HT-29 (cell line): ENCODE measurements at regions not wholly inside any gene's neighbourhood (a gene's known extent, or its start where the extent isn't known, plus 50 kb on each side); places are given as distances from the start of the nearest gene placed in this dataset.

Experiments
- DNase-seq: peaks from one replicate; pipeline ENCODE4 v3.0.0-alpha.2; 2015; ENCODE audit warnings: low spot score

DNA sequence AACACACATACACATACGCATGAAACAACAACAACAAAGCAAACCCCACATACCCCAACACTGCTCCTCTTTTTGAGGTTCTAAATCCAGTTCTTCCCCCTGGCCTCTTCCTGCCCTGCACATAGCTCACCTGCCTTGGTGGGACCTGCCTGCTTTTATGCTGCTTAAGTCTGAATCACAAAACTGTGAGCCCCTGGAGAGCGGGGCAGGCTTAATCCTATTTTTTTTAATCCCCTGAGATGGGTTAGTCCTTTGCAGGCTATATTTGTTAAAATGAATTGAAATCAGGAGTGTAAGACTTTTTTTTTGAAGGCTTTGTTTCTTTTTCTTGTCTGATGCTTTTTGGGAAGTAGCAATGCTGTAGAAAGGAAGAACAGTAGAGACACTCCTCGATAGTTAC is 84.6 kb upstream of the MAX start:
- no peak for DNase-seq

DNA sequence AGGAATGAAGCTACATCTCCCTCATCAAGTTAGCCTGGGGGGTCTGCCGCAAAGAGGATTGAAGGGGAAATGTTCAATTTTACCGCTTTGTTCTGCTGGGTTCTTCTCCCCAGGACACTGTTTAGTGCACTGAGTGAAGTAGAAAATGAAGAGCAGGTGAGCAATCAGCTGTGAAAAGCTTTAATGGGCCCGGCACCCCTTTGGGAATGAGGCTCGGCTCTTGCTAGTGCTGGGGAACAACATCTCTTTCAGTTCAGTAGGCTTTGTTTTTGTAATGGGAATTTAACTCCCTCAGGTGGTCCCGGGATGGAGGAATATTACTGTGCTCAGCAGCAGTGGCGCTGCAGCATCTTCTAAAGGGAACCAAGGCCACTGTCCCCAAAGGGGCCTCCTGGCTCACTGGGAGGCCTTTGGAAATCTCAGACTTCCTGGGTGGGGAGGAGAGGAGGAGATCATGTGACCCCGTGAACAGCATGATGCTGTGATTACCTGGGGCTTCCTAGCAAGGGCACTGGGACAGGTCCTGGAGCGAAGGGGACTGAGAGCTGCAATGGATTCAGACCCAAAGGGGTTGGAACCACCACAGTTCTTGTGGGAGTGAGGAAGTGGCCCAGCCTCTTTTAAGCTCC is 85.2 kb upstream of the MAX start:
- DNase-seq = no peak

DNA sequence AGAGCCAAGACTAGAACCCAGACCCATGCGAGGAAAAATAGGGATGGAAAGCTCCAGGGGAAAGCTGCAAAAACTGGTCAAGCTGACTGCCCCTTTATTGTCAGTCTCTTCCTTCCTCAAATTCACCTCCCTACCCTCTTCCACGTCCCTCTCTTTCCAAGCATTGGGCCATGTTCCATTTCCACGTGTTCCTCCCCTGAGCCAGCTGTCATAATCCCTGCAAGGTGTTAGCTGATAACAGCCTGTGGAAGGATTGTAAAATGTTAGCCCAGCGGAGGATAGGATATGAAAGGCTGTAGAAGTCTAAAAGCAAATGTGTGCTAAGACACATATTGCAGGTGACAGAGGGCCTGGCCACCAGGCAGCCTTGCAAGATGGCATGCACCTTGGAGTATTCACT is 88.0 kb upstream of the MAX start:
- DNase-seq = no peak

DNA sequence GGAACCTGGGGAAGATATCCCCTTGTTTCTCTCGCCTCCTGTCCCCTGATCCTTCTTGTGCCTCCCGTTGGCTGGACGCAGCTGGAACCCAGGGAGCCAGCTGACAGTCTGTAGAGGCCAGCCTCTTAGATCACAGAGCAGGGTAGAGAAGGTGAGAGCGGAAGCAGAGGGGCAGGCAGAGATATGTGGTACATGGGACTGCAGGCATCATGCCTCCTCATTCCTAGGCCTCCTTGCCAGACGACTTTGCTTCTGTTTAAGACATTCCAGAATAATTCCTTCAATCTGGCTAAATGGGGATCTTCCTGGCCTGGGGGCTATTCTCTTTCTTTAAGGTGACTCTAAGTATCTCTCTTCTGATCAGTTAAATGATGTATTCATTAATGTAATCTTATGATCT is 89.4 kb upstream of the MAX start:
- DNase-seq = no peak

DNA sequence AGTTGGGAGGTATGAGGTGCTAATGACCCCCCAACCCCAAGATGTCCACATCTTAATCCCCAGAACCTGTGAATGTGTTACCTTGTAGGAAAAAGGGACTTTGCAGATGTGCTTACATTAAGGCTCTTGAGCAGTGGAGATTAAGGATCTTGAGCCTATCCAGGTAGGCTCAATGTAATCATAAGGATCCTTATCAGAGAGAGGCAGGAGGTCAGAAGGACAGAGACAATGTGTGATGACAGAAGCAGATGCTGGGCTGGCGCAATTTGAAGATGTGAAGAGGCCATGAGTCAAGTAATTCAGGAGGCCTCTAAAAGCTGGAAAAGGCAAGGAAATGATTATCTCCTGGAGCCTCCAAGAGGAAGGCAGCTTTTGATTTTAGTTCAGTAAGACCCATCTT is 90.4 kb upstream of the MAX start:
- DNase-seq = no peak

DNA sequence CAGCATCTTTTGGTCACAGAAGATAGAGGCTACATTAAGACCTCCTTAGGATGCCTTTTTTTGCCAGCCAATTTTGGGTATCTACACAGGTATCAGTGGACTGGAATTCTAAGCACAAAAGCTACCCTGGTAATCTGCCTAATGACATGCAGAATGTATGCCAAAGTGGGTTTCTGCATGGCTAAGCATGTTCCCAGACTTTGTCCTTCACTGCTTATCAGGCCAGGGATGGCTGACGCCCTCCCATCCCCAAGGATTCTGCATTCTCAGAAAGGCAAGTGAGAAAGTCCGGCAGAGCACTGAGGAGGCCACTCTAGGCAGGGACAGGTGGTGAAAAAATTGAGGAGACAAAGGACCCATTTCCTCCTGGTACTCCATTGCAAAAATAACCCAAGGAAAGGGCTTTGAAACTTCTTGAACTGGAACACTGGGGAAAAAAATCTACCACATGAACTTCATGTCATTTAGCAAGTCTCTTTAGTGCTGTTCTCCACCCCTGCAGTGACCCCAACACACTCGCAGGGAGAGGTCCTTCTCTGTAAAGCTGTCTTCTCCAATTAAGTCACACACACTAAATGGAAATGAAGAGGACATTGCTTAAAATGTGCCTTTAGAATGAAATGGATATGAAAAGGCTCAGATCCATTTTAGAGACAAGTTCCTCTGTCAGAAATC is 91.7 kb upstream of the MAX start:
- no peak for DNase-seq

DNA sequence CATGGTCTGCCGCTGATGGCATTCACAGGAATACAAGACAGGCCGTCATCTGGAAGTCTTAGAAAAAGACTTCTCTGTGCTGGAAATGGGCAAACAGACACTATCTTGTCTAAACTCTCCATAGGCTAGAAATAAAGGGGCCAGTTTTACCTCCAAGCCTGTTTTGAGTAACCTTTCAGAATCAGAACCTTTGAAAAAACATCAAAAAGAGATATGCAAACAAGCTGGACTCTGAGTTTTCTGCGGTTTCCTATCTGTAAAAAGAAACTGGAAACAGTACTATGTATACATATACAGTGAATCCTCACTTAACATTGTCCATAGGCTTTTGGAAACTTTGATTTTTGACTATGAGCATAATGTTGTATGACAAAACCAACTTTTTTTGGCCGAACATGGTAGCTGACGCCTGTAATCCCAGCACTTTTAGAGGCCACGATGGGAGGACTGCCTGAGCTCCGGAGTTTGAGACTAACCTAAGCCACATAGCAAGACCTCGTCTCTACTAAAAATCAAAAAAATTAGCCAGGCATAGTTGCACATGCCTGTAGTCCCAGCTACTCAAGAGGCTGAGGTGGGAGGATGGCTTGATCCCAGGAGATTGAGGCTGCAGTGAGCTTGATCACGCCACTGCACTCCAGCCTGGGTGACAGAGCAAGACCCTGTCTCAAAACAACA is 92.9 kb upstream of the MAX start:
- no peak for DNase-seq

DNA sequence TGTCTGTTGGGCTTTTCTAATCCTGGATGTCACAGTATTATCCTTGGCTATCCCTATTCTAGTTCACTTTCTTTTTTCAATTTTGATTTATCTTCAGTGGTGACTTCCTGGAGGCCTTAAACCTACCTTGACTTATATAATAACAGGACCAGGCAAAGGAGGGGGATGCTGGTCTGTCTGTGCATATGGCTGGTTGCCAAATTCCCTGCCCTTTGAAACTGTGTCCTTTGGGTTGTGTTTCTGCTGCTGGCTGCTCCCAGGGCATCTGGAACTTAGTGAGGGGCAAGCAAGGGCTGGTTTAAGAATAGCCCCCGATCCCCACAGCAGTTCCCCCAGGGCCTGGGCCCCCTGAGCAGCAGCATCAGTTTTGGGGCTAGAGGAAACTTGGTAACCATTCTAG is 96.0 kb upstream of the MAX start:
- no peak for DNase-seq

DNA sequence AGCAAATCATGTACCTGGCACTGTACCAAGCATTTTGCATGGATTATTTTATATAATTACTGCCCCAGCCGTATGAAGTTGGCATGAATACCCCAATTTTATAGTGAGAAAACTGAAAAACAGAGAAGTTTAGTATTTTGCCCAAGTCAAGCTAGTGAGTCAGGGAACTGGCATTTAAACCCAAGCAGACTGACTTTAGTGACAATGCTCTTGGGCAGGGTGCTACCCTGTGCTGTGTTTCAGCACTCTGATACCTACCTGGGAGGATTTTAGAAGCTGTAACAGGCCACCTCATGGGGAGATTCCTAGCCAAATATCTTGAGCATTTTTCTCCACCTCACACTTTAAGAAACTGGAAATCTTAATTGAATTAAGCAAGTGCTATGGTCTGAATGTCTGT is 98.1 kb upstream of the MAX start:
- DNase-seq = no peak

DNA sequence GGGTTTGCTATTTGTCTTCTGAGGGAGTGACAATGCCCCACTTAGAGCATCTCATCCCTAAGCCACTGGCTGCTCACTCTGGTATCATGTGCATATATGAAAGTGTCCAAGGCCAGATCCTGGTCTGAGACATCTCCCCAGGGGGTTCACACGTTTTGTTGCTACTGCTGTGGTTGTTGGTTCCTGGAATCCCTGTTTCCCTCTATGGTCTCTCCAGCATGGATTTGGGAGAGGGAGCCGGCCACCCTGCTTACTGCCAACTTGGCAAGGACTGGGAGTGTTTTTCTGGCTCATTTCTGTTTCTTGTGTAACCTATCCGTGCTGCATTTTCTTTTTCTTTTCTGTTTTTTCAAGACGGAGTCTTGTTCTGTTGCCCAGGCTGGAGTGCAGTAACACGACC is 101.3 kb upstream of the MAX start:
- DNase-seq = no peak

DNA sequence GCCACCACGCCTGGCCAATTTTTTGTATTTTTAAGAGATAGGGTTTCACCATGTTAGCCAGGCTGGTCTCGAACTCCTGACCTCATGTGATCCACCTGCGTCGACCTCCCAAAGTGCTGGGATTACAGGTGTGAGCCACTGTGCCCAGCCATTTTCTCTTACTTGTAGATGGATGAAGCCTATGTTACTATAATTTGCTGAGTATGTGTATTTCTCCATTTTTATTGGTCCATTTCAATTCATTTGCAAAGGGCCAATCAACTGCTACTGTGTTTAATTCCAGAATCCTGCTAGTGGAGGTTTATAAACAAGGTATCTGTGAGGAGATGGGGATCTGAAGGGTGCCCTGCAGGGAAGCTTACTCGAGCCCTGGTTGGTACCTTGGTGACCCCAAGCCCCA is 101.7 kb upstream of the MAX start:
- DNase-seq = no peak

DNA sequence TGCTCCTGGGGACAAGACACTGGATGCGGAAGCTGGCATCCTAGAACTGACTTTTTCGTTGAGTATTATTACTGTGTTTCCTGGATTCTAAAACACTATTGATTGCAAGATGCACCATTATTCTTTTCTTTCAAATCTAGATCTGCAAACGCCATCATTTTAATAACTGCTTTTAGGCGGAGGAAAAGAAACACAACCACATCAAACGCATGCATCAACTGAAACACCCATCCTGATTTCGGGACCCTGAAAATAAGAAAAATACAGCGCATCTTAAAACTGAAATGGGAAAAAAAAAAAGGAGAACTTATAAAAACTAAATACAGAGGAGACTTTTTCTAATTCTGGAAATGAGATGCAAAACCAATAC is 103.7 kb upstream of the MAX start:
- DNase-seq = no peak

DNA sequence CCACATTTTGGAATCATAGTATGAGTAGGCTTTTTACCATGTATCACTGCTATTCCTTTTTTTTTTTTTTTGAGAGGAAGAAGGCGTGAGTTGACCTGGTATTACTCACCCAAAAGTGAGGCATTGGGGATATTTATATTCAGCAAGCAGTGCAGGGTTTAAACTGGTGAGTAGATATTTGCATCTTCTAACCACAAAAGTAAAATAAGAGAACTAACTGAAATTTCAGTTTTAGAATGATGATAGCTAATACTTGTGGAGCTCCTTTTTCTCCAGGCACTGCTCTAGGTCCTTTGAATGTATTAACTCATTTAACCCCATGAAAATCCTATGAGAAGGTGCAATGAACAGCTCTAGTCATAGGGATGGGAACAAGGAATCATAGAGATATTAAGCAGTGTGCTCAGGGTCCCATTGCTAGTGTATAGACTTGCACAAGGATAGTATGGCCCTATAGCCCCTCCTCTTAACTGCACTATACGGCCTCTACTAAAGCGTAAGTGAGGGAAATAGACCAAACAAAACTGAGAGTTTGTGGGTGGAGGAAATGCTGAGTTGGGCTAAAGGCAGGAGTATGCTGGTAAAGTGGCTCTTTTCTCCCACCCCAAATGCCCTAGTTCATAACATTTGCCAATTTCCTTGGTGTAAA is 104.3 kb upstream of the MAX start:
- no peak for DNase-seq

DNA sequence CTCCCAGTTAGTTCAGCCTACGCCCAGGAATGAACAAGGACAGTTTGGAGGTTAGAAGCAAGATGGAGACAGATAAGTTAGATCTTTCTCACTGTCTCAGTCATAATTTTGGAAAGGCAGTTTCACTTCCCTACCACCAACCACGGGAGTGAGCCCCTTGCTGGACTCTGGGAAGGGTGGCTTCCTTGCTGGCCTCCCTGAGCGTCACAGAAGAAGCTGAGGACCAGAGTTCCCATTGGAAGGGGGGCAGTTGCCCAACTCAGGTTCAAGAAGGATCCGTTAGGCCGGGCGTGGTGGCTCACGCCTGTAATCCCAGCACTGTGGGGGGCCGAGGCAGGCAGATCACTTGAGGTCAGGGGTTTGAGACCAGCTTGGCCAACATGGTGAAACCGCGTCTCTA is 106.2 kb upstream of the MAX start:
- no peak for DNase-seq

DNA sequence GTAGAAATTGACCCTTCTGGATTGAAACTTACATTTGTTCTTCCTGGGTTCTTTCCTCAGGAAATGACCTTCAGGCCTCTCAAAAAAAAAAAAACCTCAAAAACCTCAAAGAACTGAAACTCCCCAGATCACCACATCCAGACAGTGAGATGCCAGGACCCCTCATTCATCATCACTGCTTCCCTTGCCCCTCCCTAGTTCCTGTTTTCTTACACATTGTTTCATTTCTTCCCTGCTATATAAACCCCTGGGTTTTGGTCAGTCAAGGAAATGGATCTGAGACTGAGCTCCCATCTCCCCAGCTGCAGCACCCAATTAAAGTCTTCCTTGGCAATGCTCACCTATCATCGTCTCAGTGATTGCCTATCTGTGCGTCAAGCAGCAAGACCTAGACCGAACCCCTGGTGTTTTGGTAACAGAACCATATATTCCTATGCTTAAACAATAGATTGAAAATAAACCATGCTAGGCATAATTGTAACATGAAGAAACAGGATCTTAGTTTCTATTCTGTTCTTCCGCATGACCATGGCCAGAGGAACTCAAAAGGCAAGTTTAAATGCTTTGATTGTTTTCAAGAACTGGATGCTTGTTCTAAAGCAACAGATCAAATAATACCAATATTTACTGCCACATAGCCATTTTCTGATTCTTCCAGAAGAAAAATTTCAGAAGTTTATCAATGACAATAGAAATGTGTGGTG is 108.0 kb upstream of the MAX start:
- no peak for DNase-seq

DNA sequence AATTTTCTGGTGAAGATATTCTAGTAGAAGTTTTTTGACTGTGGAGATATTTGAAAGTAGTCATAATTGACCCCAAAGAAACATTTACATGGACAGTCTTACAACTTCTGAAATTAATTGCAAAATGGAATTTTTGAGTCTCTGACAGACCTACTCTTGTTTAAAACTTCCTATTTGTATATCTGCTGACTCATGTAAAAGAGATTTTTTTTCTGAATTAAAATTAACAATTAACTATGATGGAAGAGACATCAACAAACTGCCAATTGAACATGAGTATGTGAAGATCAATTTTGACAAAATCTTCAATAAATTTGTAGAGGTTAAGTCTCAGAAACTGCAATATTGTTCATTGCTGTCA is 108.5 kb upstream of the MAX start:
- no peak for DNase-seq

DNA sequence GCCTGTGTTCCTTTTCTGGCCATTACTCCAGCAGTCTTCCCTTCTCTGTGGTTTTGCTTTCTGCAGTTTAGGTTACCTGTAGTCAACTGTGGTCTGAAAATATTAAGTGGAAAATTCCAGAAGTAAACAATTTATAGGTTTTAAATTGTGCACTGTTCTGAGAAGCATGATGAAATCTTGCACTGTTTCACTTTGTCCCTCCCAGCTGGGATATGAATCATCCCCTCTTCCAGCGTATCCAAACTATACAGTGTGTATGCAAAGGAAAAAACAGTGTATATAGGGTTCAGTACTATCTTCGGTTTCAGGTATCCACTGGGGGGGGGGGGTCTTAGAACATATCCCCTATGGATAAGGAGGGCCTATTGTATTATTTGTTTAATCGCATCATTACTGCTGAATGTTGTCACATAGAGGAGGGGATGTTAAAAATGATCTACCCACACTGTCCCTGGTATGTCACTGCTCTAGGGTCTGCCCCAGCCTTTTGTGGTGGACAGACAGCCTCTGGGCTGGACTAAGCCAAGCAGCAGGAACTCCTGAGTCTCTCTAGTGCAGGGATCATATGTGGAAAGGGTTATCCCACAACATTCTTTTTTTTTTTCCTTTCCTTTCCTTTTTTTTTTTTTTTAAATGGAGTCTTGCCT is 109.1 kb upstream of the MAX start:
- DNase-seq = no peak

DNA sequence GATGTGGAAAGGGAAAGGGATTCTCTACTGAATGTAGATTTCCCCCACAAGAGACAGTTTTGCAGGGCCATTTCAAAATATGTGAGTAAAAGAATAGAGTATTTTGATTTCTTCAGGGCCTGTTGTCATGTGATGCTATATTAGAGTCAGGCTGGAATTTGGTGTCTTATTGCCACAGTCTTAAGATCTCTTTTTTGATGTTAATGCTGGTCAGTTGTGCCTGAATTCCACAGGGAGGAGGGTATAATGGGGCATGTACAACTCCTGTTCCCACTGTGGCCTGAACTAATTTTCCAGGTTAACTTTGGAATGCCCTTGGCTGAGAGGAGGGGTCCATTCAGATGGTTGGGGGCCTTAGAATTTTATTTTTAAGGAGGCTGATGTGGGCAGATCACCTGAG is 111.0 kb upstream of the MAX start:
- no peak for DNase-seq

DNA sequence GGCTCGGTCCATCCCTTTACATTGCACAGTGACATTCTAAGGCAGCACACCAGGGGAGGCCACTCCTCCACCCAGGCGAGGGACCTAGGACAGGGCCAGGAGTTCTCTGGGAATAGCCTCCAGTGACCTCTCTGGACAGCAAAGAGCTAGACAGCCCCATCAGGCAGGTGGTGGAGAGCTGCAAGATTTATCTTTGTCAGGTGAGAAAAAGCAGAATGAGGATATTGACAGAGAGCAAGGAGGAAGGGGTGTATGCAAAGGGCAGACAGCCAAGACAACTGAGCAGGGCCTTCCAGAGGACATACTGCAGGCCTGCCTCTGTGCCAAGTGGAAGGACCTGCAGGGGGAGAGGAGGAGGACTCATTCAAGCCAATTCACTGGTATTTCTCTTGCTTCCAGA is 112.4 kb upstream of the MAX start:
- no peak for DNase-seq

DNA sequence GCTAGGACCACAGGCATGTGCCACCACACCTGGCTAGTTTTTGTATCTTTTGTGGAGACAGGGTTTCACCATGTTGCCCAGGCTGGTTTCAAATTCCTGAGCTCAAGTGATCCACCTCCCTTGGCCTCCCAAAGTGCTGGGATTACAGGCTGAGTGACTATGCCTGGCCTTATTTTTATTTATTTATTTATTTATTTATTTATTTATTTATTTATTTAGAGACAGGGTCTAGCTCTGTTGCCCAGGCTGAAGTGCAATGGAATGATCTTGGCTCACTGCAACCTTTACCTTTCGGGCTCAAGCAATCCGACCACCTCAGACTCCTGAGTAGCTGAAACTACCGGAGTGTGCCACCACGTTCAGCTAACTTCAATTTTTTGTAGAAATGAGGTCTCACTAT is 117.0 kb upstream of the MAX start:
- DNase-seq = no peak

DNA sequence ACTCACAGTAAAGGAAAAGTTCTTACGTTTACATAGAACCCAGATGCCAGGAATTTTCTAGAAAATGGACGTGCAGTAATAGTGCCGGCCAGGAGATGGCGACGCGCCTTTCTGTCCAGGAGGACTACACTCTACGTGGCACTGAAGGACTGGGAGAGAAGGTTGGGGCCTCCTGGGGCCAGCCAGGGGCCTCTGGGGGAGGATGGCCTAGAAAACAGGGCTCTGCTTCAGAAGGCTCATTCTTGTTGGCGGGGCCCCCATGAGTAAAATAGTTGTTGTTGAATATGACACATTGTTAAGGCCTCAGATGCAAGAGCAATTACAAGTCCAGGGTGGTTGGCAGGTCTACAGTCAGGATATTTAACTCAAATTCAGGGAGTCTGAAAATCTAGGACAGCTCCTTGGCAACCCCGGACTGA is 120.1 kb upstream of the MAX start:
- peak; percentile 44 for DNase-seq

DNA sequence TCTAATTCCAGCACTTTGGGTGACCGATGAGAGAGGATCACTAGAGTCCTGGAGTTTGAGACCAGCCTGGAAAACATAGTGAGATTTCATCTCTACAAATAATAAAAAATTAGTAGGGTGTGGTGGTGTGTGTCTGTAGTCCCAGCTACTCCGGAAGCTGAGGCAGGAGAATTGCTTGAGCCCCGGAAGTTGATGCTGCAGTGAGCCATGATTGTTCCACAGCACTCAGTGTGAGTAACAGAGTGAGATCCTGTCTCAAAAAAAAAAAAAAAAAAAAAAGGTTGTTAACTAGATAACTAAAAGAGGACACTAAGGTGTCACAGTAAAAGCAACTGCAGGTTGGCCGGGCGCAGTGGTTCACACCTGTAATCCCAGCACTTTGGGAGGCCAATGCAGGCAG is 121.3 kb upstream of the MAX start:
- DNase-seq = no peak
